Skin of body (tissue), 1 donor: ENCODE measurements at regions not wholly inside any gene's neighbourhood (a gene's known extent, or its start where the extent isn't known, plus 50 kb on each side); places are given as distances from the start of the nearest gene placed in this dataset.
"Not testable (repeated sequence)": the region's sequence is repeated elsewhere in the genome, so short reads cannot be mapped to it uniquely, and the experiment has no call there.

ENCODE experiments used
- DNase-seq: peaks from one replicate; lab custom pipeline; 2025; lab: John Stamatoyannopoulos, UW

DNA sequence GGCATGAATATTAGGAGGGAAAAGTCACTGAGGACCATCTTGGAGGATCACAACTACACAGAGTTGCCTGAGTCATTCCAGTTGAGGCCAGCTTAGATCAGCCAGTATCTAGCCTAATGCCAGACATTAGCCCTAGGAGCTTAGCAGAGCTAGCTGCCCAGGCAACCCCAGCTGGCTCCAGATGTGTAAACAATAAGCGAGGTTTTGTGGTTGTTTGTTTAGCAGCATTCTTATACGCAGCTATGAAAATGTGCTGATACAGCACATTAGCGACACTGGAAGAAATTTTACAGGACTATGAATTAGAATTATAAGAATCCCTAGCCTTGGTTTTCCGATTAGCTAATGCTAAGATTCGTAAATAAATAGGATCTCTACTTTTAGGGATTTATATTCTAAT is 59.3 kb downstream of the BTBD3 start:
- no peak for DNase-seq

DNA sequence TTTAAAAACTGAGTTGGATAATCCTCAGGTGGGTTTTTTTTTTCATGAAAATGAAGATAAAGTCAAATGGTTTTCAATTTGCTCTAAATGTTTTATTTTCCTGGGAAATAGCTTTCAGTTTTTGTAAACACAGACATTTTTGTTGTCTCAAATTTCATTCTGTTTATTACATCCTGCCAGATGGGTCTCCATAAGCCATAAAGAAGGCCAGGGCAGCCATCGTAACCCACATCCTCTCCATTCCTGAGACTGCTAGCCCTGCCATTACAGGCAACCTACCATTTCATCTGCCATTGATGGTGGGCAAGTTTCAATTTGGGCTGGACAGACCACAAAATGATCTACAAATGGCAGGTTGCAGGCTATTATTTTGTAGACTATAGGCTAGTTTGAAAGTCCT is 60.8 kb downstream of the BTBD3 start:
- DNase-seq = no peak

- no peak for DNase-seq
Measured at GRCh38 chr20:11979306-11979990, 61.8 kb downstream of the BTBD3 start.

- no peak for DNase-seq
Measured at GRCh38 chr20:11980263-11980662, 62.6 kb downstream of the BTBD3 start.

GRCh38 chr20:11981366-11981947 is 63.8 kb downstream of the BTBD3 start:
- DNase-seq = no peak

DNA sequence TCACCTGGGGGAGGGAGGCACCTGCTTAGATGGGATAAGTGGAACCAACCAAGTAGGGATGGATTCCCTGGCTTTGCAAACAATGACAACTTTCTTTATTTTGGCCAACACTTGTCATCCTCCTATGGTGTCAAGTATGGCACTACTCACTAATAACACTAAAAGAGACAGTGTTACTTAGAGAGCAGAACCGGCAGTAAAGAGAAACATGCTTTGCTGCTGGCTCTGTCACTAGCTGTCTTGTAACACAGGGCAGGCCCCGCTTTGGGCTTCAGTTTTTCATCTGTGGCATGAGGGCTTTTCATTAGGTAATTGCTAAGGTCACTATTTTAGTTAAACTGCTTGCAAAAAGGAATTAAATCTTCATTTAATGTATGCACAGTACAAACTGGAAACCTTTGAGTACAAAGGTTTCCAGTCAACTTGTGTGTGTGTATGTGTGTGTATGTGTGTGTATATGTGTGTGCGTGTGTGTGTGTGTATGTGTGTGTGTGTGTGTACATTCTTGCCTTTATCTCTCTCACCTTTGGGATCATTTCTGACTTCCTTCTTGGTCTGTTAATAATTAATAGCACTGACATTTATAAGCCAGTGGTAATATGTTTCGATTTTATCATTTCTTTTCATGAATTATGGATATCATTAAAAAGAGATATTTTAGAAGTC is 64.7 kb downstream of the BTBD3 start:
- no peak for DNase-seq

DNA sequence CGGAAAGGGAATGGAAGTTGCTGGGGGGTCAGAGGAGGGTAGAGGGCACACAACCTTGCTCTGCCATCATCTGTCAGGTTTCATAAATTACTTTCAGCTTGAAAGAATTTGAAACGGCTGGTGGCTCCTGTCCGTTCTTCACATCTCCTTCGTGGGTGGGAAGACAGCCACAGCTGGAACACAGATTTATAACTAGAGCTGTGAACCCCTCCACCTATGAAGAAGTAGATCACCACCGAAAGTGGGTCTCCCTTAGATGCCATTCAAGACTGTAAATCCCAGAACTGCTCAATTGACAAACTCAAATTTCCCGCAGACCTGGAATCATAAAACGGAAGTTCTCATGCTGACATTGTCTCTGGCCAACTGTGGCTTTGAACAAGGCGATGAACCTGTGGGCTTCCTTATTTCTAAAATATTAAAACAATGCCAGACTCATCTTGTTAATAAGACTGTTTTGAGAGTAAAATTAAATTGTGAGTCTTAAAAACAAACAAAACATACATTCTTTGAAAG is 65.3 kb downstream of the BTBD3 start:
- DNase-seq = no peak

DNA sequence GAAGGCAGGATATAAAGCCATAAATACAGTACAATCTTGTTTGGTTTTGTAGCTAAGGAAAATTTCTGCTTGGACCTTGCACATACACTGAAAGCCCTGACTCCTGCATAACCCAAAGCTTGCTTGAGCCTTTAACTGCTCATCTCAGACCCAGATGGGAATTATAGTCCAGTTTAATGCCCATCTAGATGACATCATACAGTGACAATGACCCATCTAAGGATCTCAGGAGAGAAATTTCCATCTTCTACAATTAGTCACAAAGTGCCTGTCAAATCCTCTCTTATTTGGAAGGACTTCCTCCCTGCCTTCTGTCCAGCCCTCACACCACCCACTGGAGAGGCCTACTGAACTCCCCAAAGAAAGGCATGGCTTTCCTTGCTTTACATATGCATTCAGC is 69.3 kb downstream of the BTBD3 start:
- no peak for DNase-seq

GRCh38 chr20:11987526-11987925 is 69.8 kb downstream of the BTBD3 start:
- no peak for DNase-seq

GRCh38 chr20:11989018-11989771 is 71.5 kb downstream of the BTBD3 start:
- no peak for DNase-seq

DNA sequence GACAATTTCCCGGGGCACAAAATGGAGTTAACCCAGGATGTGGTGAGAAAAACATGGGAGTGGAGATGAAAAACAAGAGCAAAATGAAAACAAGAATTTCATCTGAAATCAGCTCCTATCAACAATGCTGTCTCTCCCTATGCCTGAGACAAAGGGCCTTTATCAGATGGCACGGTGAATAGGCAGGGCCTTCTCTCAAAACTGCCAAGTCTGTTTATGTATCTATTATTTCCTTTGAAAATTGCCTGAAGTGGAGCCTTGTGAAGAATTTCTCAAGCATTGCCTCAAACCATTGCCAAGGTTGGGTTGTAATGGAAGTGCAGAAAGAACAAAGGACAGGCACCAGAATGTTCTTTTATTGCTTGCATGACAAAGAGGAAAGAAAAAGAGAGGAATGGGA is 74.7 kb downstream of the BTBD3 start:
- no peak for DNase-seq

- DNase-seq = no peak
Measured at GRCh38 chr20:11993886-11994461, 76.3 kb downstream of the BTBD3 start.

- no peak for DNase-seq
Measured at GRCh38 chr20:11995805-11996567, 78.3 kb downstream of the BTBD3 start.

DNA sequence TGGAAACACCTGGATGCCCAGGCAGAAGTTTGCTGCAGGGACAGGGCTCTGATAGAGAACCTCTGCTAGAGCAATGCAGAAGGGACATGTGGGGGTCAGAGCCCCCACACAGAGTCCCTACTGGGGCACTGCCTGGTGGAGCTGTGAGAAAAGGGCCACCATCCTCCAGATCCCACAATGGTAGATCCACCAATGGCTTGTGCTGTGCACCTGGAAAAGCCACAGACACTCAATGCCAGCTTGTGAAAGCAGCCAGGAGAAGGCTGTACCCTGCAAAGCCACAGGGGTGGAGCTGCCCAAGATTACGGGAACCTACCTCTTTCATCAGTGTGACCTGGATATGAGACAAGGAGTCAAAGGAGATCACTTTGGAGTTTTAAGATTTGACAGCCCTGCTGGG is 87.1 kb downstream of the BTBD3 start:
- not testable (repeated sequence) for DNase-seq

GRCh38 chr20:12012241-12013222 is 94.8 kb downstream of the BTBD3 start:
- no peak for DNase-seq

DNA sequence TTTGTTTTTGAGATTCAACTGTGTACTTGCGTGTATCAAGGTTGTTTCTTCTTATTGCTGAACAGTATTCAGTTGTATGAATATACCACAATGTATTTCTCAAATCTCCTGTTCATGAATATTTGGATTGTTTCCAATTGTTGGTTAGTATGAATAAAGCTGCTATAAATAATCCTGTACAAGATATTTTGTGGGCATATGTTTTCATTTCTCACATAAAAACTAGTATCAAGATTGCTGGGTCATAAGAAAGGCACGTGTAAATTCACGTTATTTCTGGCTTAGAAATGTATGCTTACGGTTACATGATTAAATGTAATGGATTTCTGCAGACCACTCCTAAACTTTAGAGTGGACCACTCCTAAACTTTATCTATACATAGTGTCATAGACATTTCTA is 96.6 kb downstream of the BTBD3 start:
- no peak for DNase-seq

DNA sequence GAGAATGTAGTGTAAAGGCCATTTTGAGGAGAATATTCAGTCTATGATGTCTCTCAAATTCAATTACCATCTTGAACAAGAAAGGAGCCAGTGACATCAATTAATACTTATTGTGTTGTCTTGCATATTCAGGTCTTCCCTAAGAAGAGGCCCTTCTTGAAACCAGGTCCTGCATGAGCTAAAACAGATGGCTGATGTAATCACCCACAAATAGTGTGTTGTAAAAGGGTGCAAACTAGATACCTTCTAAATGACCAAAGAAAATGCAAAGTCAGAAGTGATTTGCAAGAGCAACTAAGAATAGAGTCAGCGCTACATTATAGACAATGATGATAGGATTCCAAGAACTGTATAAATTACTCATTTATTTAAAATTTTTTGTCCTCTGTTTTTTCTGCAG is 97.0 kb downstream of the BTBD3 start:
- no peak for DNase-seq

DNA sequence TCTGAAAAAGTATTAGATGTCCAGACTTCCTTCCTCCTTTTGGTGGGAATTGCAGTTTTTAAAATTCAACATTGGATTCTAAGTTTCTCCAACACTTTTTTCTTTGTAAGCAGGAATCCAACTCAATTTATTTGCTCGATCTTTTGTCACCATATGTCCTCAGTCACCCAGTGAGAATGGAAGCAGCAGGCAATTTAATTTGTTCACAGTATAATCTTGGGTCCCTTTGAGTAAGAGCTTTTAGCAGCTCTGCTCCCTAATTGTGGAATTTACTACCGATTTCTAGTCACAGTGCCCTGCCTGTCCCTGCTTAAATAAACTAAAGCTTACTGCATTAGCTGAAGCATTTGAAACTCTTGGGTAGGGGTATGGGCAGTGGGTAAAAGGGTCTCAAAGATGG is 98.6 kb downstream of the BTBD3 start:
- no peak for DNase-seq

- no peak for DNase-seq
Measured at GRCh38 chr20:12019715-12020114, 102.0 kb downstream of the BTBD3 start.

GRCh38 chr20:12020846-12021245 is 103.2 kb downstream of the BTBD3 start:
- DNase-seq = no peak
